Suprapubic skin (tissue), 4 donors: ENCODE measurements at regions not wholly inside any gene's neighbourhood (a gene's known extent, or its start where the extent isn't known, plus 50 kb on each side); places are given as distances from the start of the nearest gene placed in this dataset.

Experiments used
- DNase-seq, 2 donors: peaks; one replicate each; pipeline ENCODE4 v3.0.0-alpha.2; 2019; ENCODE audit warnings: low spot score in 2 of 2
- H3K27ac ChIP-seq: fragments of 200-600 bp; sonication (generic); one replicate; pipeline ENCODE4 v1.5.1; 2019
- H3K27me3 ChIP-seq: fragments of 200-600 bp; sonication (generic); one replicate; pipeline ENCODE4 v1.5.1; 2019
- H3K36me3 ChIP-seq: fragments of 200-600 bp; sonication (generic); one replicate; pipeline ENCODE4 v1.5.1; 2019
- H3K4me1 ChIP-seq: fragments of 200-600 bp; sonication (generic); one replicate; pipeline ENCODE4 v1.5.1; 2019
- H3K4me3 ChIP-seq: fragments of 200-600 bp; sonication (generic); one replicate; pipeline ENCODE4 v1.5.1; 2019; ENCODE audit warnings: mild to moderate bottlenecking
- H3K9me3 ChIP-seq: fragments of 200-600 bp; sonication (generic); one replicate; pipeline ENCODE4 v1.5.1; 2019
- EP300 ChIP-seq: sonication (generic); formaldehyde crosslinking; IDR thresholded peaks from one replicate; pipeline ENCODE4 v1.6.1; 2017; ENCODE audit warnings: antibody characterized with exemption
- POLR2A ChIP-seq, 2 donors: fragments of 450-650 bp; IDR thresholded peaks; one replicate each; pipeline ENCODE4 v1.6.1; 2017; ENCODE audit warnings: antibody characterized with exemption in 2 of 2, mild to moderate bottlenecking in 2 of 2, moderate library complexity in 2 of 2
- POLR2AphosphoS5 ChIP-seq, 3 donors: sonication (generic); formaldehyde crosslinking; IDR thresholded peaks; one replicate each; pipeline ENCODE4 v1.6.1; 2017; ENCODE audit warnings: antibody characterized with exemption in 3 of 3
- WGBS: methylation state at CpG from one replicate; pipeline ENCODE4 v1.1.5; 2018; 5-methylcytosine and 5-hydroxymethylcytosine counted together
- TF ChIP-seq, protein P1 (sequence below), 2 donors: fragments of 200-600 bp in 1 of 2; fragments of 450-650 bp in 1 of 2; sonication (generic) in 1 of 2; IDR thresholded peaks; one replicate each; pipeline ENCODE4 v1.5.1; 2016 to 2019; ENCODE audit warnings: antibody characterized with exemption in 2 of 2, mild to moderate bottlenecking in 1 of 2, moderate library complexity in 1 of 2

GRCh38 chr11:80621871-80622270 is 1181.0 kb upstream of the TENM4 start:
- TF ChIP-seq POLR2AphosphoS5 (IDR thresholded peaks at IDR 0.05) (no peak), POLR2A (IDR thresholded peaks at IDR 0.05) (no peak), EP300 (no peak)
- TF ChIP-seq, protein P1, sequence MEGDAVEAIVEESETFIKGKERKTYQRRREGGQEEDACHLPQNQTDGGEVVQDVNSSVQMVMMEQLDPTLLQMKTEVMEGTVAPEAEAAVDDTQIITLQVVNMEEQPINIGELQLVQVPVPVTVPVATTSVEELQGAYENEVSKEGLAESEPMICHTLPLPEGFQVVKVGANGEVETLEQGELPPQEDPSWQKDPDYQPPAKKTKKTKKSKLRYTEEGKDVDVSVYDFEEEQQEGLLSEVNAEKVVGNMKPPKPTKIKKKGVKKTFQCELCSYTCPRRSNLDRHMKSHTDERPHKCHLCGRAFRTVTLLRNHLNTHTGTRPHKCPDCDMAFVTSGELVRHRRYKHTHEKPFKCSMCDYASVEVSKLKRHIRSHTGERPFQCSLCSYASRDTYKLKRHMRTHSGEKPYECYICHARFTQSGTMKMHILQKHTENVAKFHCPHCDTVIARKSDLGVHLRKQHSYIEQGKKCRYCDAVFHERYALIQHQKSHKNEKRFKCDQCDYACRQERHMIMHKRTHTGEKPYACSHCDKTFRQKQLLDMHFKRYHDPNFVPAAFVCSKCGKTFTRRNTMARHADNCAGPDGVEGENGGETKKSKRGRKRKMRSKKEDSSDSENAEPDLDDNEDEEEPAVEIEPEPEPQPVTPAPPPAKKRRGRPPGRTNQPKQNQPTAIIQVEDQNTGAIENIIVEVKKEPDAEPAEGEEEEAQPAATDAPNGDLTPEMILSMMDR (IDR thresholded peaks at IDR 0.05), result no peak
- 60% methylated on average over 3 of the region's 3 CpGs for WGBS

DNA sequence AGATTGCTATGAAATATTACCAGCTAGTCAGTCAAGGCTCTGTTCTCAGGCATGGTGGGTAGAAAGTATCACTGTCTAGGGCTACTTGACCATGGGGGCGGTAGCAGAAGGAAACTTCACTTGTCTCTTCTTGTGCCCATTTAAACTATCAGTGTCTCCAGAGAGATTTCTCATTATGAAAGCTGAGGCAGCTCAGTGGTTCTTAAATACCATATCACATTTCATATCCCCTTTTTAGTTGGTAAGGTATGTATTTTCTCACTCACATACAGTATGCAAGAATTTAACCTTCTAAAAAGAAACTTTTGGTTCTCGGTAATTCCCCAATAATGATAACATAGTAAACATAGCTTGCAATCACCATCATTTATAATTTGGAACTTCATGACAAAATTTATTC is 1180.0 kb upstream of the TENM4 start:
- WGBS, result 87% methylated on average over 2 of the region's 2 CpGs
- Histone ChIP-seq H3K4me1 (no peaks in the 10 kb centered on the region), H3K4me3 (no peak overlapping the region), H3K27ac (no peak overlapping the region), H3K9me3 (no peaks in the 10 kb centered on the region), H3K36me3 (no peaks in the 10 kb centered on the region), H3K27me3 (no peaks in the 10 kb centered on the region)
- DNase-seq, result no peak
- TF ChIP-seq POLR2A (IDR thresholded peaks at IDR 0.05) (no peak), EP300 (no peak), POLR2AphosphoS5 (IDR thresholded peaks at IDR 0.05) (no peak)
- TF ChIP-seq, protein P1 (IDR thresholded peaks at IDR 0.05), result no peak

More at GRCh38 chr11:80621871-80622270, 1181.0 kb upstream of the TENM4 start:
- Histone ChIP-seq H3K27me3 (no peaks in the 10 kb centered on the region), H3K4me3 (no peak overlapping the region), H3K4me1 (no peaks in the 10 kb centered on the region), H3K27ac (no peak overlapping the region), H3K9me3 (no peaks in the 10 kb centered on the region), H3K36me3 (no peaks in the 10 kb centered on the region)
- no peak for DNase-seq

- TF ChIP-seq POLR2A (IDR thresholded peaks at IDR 0.05) (no peak), POLR2AphosphoS5 (IDR thresholded peaks at IDR 0.05) (no peak), EP300 (no peak)
- TF ChIP-seq, protein P1 (IDR thresholded peaks at IDR 0.05), result no peak
- no peak for DNase-seq
- H3K36me3 ChIP-seq, result no peaks in the 10 kb centered on the region
- no peak overlapping the region for H3K4me3 ChIP-seq
- H3K9me3 ChIP-seq, result no peaks in the 10 kb centered on the region
- no peak overlapping the region for H3K27ac ChIP-seq
- H3K4me1 ChIP-seq, result no peaks in the 10 kb centered on the region
- H3K27me3 ChIP-seq, result no peaks in the 10 kb centered on the region
- 88% methylated on average over 1 of the region's 1 CpG for WGBS
Observed at GRCh38 chr11:80617156-80617555, 1176.3 kb upstream of the TENM4 start.

DNA sequence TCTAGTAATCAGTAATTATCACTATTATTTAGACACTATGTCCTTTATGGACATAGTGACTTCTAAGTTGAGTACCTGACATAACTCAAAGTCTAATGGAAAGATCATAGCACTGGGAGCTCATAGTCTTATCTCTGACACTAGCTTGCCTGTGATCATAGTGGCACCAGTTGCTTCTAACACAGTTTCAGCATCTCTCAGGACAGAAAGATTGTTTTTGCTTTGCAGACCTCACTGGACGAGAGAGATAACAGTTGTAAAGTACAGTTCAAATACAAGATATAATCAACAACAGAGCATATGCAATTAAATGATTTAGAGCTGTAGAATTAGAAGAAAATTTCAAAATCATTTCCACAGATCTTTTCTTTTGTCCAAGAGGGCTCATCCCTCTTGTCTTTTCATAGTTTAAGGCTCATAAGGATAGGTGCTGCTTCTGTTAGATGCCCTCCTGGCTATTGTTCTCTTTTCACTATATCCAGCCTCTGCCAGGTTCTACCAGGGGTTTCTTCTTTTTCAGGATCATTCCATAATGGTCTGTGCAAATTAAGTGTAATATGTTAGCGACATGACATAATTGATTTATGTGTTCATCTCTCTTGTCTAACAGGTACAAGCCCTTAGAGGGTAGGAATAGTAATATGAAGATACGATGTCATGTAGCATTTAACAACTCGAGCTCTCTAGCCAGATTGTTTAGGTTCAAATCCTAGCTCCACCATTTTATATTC is 1175.4 kb upstream of the TENM4 start:
- no peaks in the 10 kb centered on the region for H3K9me3 ChIP-seq
- H3K27me3 ChIP-seq, result no peaks in the 10 kb centered on the region
- WGBS, result 76% methylated on average over 4 of the region's 4 CpGs
- DNase-seq, result no peak
- H3K4me1 ChIP-seq, result no peaks in the 10 kb centered on the region
- H3K36me3 ChIP-seq, result no peaks in the 10 kb centered on the region
- H3K27ac ChIP-seq, result no peak overlapping the region
- TF ChIP-seq POLR2AphosphoS5 (IDR thresholded peaks at IDR 0.05) (no peak), EP300 (no peak), POLR2A (IDR thresholded peaks at IDR 0.05) (no peak)
- TF ChIP-seq, protein P1 (IDR thresholded peaks at IDR 0.05), result no peak
- H3K4me3 ChIP-seq, result no peak overlapping the region

DNA sequence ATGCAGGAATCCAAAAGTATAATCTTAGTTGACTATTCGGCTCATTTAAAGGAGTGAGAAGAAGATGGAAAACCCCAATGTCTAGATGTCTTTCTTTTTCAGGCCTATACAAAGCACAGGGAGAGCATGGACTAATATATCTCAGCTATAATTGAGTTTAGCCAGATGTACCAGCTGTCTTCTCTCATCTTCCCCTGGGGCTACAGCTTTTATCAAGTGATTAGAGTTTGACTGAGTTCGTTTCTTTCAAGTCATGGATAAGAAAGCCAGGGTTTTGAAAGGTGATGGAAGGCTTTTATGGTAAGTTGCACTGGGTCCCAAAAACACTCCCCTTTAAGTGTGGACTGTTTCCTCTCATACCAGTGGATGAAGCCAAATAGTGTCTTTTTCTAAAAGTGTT is 1172.8 kb upstream of the TENM4 start:
- Histone ChIP-seq H3K36me3 (no peaks in the 10 kb centered on the region), H3K27ac (no peak overlapping the region), H3K9me3 (no peaks in the 10 kb centered on the region), H3K27me3 (no peaks in the 10 kb centered on the region), H3K4me3 (no peak overlapping the region), H3K4me1 (no peaks in the 10 kb centered on the region)
- TF ChIP-seq POLR2A (IDR thresholded peaks at IDR 0.05) (no peak), EP300 (no peak), POLR2AphosphoS5 (IDR thresholded peaks at IDR 0.05) (no peak)
- TF ChIP-seq, protein P1 (IDR thresholded peaks at IDR 0.05), result no peak
- 25% methylated on average over 2 of the region's 2 CpGs for WGBS
- no peak for DNase-seq
